ENCODE measurements at regions not wholly inside any gene's neighbourhood (a gene's known extent, or its start where the extent isn't known, plus 50 kb on each side); places are given as distances from the start of the nearest gene placed in this dataset.
A peak's percentile ranks its signal among the peaks of the same experiment; 100 is the strongest.
"Not testable (repeated sequence)": the region's sequence is repeated elsewhere in the genome, so short reads cannot be mapped to it uniquely, and the experiment has no call there.

- intact Hi-C loops (cut with DNase I); H3K27ac ChIP-seq (ENCODE audit: low read length): not testable (repeated sequence)
- 88% methylated on average over 4 of the region's 4 CpGs for WGBS
Measured at GRCh38 chr5:40435706-40436105, 244.0 kb upstream of the PTGER4 start.

GRCh38 chr5:40432836-40433235 is 246.9 kb upstream of the PTGER4 start:
- Histone ChIP-seq H3K27ac (ENCODE audit: low read length) (no peak overlapping the region), H3K4me1 (ENCODE audit: control insufficient read depth, insufficient read depth, low read length) (no peaks in the 10 kb centered on the region), H3K4me3 (ENCODE audit: low read length) (no peak overlapping the region), H3K9me3 (ENCODE audit: control insufficient read depth, low read length) (peaks cover 2% of the 10 kb centered on the region), H3K27me3 (ENCODE audit: control insufficient read depth, insufficient read depth) (no peaks in the 10 kb centered on the region)
- WGBS: 75% methylated on average over 1 of the region's 1 CpG
- intact Hi-C loops (cut with DNase I): no loop called here
- DNase-seq: no peak
- ATAC-seq: no peak

More at GRCh38 chr5:40435706-40436105, 244.0 kb upstream of the PTGER4 start:
- ATAC-seq; H3K27me3 ChIP-seq (ENCODE audit: control insufficient read depth, insufficient read depth); H3K4me1 ChIP-seq (ENCODE audit: control insufficient read depth, insufficient read depth, low read length); H3K9me3 ChIP-seq (ENCODE audit: control insufficient read depth, low read length); DNase-seq; H3K4me3 ChIP-seq (ENCODE audit: low read length): not testable (repeated sequence)

- no peaks in the 10 kb centered on the region for H3K4me1 ChIP-seq (ENCODE audit: control insufficient read depth, insufficient read depth, low read length)
- intact Hi-C loops (cut with DNase I): no loop called here
- ATAC-seq: no peak
- no peak for DNase-seq
- no peaks in the 10 kb centered on the region for H3K9me3 ChIP-seq (ENCODE audit: control insufficient read depth, low read length)
- no peak overlapping the region for H3K4me3 ChIP-seq (ENCODE audit: low read length)
- 87% methylated on average over 1 of the region's 1 CpG for WGBS
- H3K27ac ChIP-seq (ENCODE audit: low read length): no peak overlapping the region
- H3K27me3 ChIP-seq (ENCODE audit: control insufficient read depth, insufficient read depth): no peaks in the 10 kb centered on the region
Measured at GRCh38 chr5:40431734-40432133, 248.0 kb upstream of the PTGER4 start.

GRCh38 chr5:40430101-40430710 is 249.5 kb upstream of the PTGER4 start:
- intact Hi-C loops (cut with DNase I): no loop called here
- no peak overlapping the region for H3K27ac ChIP-seq (ENCODE audit: low read length)
- ATAC-seq (peak in 1 of 2 donors; percentile 13), DNase-seq (no peak)
- no peak overlapping the region for H3K4me3 ChIP-seq (ENCODE audit: low read length)
- H3K9me3 ChIP-seq (ENCODE audit: control insufficient read depth, low read length): no peaks in the 10 kb centered on the region
- WGBS: 55% methylated on average over 3 of the region's 3 CpGs
- H3K27me3 ChIP-seq (ENCODE audit: control insufficient read depth, insufficient read depth): no peaks in the 10 kb centered on the region
- no peaks in the 10 kb centered on the region for H3K4me1 ChIP-seq (ENCODE audit: control insufficient read depth, insufficient read depth, low read length)

GRCh38 chr5:40429258-40430100 is 250.2 kb upstream of the PTGER4 start:
- intact Hi-C loops (cut with DNase I): no loop called here
- no peaks in the 10 kb centered on the region for H3K27me3 ChIP-seq (ENCODE audit: control insufficient read depth, insufficient read depth)
- H3K4me1 ChIP-seq (ENCODE audit: control insufficient read depth, insufficient read depth, low read length): no peaks in the 10 kb centered on the region
- 39% methylated on average over 2 of the region's 2 CpGs for WGBS
- peak; percentile 75 to 96 for ATAC-seq
- DNase-seq: peak; percentile 31 to 57 (median 53)
- H3K9me3 ChIP-seq (ENCODE audit: control insufficient read depth, low read length): no peaks in the 10 kb centered on the region
- no peak overlapping the region for H3K4me3 ChIP-seq (ENCODE audit: low read length)
- no peak overlapping the region for H3K27ac ChIP-seq (ENCODE audit: low read length)

GRCh38 chr5:40428815-40429214 is 250.9 kb upstream of the PTGER4 start:
- intact Hi-C loops (cut with DNase I): no loop called here
- no peaks in the 10 kb centered on the region for H3K4me1 ChIP-seq (ENCODE audit: control insufficient read depth, insufficient read depth, low read length)
- H3K9me3 ChIP-seq (ENCODE audit: control insufficient read depth, low read length): no peaks in the 10 kb centered on the region
- no peak overlapping the region for H3K27ac ChIP-seq (ENCODE audit: low read length)
- H3K27me3 ChIP-seq (ENCODE audit: control insufficient read depth, insufficient read depth): no peaks in the 10 kb centered on the region
- WGBS: 93% methylated on average over 4 of the region's 4 CpGs
- H3K4me3 ChIP-seq (ENCODE audit: low read length): no peak overlapping the region
- ATAC-seq (no peak), DNase-seq (no peak)

GRCh38 chr5:40428126-40428525 is 251.6 kb upstream of the PTGER4 start:
- Histone ChIP-seq H3K9me3 (ENCODE audit: control insufficient read depth, low read length) (no peaks in the 10 kb centered on the region), H3K4me1 (ENCODE audit: control insufficient read depth, insufficient read depth, low read length) (no peaks in the 10 kb centered on the region), H3K27ac (ENCODE audit: low read length) (no peak overlapping the region), H3K27me3 (ENCODE audit: control insufficient read depth, insufficient read depth) (no peaks in the 10 kb centered on the region), H3K4me3 (ENCODE audit: low read length) (no peak overlapping the region)
- ATAC-seq: peak; percentile 59 to 81
- intact Hi-C loops (cut with DNase I): no loop called here
- DNase-seq: peak; percentile 47 to 66 (median 55)
- 44% methylated on average over 1 of the region's 1 CpG for WGBS

GRCh38 chr5:40417046-40417810 is 262.5 kb upstream of the PTGER4 start:
- H3K27me3 ChIP-seq (ENCODE audit: control insufficient read depth, insufficient read depth); H3K4me1 ChIP-seq (ENCODE audit: control insufficient read depth, insufficient read depth, low read length); H3K9me3 ChIP-seq (ENCODE audit: control insufficient read depth, low read length); ATAC-seq; intact Hi-C loops (cut with DNase I); H3K27ac ChIP-seq (ENCODE audit: low read length); DNase-seq; H3K4me3 ChIP-seq (ENCODE audit: low read length): not testable (repeated sequence)
- 86% methylated on average over 8 of the region's 8 CpGs for WGBS

GRCh38 chr5:40416588-40416987 is 263.1 kb upstream of the PTGER4 start:
- ATAC-seq: no peak
- H3K27ac ChIP-seq (ENCODE audit: low read length): no peak overlapping the region
- no peak overlapping the region for H3K4me3 ChIP-seq (ENCODE audit: low read length)
- no peak for DNase-seq
- intact Hi-C loops (cut with DNase I): no loop called here
- H3K4me1 ChIP-seq (ENCODE audit: control insufficient read depth, insufficient read depth, low read length): no peaks in the 10 kb centered on the region
- H3K27me3 ChIP-seq (ENCODE audit: control insufficient read depth, insufficient read depth): no peaks in the 10 kb centered on the region
- H3K9me3 ChIP-seq (ENCODE audit: control insufficient read depth, low read length): no peaks in the 10 kb centered on the region

- ATAC-seq (no peak), DNase-seq (no peak)
- H3K27me3 ChIP-seq (ENCODE audit: control insufficient read depth, insufficient read depth): no peaks in the 10 kb centered on the region
- no peaks in the 10 kb centered on the region for H3K9me3 ChIP-seq (ENCODE audit: control insufficient read depth, low read length)
- no peak overlapping the region for H3K27ac ChIP-seq (ENCODE audit: low read length)
- no peaks in the 10 kb centered on the region for H3K4me1 ChIP-seq (ENCODE audit: control insufficient read depth, insufficient read depth, low read length)
- no peak overlapping the region for H3K4me3 ChIP-seq (ENCODE audit: low read length)
- intact Hi-C loops (cut with DNase I): no loop called here
Measured at GRCh38 chr5:40416098-40416497, 263.6 kb upstream of the PTGER4 start.

GRCh38 chr5:40414922-40415321 is 264.8 kb upstream of the PTGER4 start:
- Histone ChIP-seq H3K9me3 (ENCODE audit: control insufficient read depth, low read length) (no peaks in the 10 kb centered on the region), H3K27me3 (ENCODE audit: control insufficient read depth, insufficient read depth) (no peaks in the 10 kb centered on the region), H3K4me1 (ENCODE audit: control insufficient read depth, insufficient read depth, low read length) (peaks cover 4% of the 10 kb centered on the region), H3K4me3 (ENCODE audit: low read length) (no peak overlapping the region), H3K27ac (ENCODE audit: low read length) (no peak overlapping the region)
- no peak for DNase-seq
- no peak for ATAC-seq
- 89% methylated on average over 4 of the region's 4 CpGs for WGBS
- intact Hi-C loops (cut with DNase I): no loop called here

All from right cardiac atrium (tissue), 5 donors.